NCI-H2196 treated with DMSO at 0.1 percent for 48 hours (cell line): ENCODE measurements at regions not wholly inside any gene's neighbourhood (a gene's known extent, or its start where the extent isn't known, plus 50 kb on each side); places are given as distances from the start of the nearest gene placed in this dataset.
"Not testable (repeated sequence)": the region's sequence is repeated elsewhere in the genome, so short reads cannot be mapped to it uniquely, and the experiment has no call there.

Source experiments
- DNase-seq: peaks from one replicate; lab custom pipeline; 2025; ENCODE audit not compliant: unreplicated experiment; lab: John Stamatoyannopoulos, UW

DNA sequence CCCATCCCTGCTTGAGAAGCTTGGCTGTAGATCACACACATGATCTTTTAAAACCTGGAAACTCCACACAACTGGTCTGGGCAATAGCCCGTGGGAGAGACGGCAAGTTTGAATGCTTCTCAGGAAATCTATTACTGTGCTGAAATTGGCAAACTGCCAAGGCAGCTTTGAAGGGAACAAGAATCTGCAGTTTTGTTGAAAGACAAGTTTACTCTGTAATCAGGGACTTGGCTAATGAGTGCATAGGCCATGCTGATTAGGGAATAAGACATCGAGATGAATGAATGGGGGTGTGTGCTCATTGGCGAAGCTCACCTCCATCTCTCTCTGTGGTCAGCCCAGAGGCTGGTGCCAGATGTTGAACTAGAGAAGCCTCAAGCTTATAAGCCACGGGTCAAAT, 218.8 kb downstream of the HIPK3 start:
- DNase-seq, result peak; percentile 11

DNA sequence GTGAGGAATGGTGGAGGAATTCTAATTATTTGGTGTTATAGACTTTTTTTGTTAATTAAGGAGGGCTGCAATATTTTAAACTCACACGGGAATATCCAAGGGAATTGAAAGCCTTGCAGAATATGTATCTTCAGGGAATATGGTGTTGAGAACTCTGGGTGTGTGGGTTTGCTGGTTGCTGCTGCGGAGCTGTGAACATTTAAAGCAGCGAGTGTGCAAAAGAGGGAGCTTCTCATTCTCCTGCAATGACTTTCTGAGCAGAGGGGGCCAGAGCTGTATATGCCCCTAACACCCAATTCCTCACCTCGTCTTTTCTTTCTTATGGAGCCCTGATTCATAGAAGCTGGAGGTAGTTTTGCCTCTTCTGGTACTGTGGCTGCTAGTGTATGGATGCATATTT, 217.7 kb downstream of the HIPK3 start:
- no peak for DNase-seq

DNA sequence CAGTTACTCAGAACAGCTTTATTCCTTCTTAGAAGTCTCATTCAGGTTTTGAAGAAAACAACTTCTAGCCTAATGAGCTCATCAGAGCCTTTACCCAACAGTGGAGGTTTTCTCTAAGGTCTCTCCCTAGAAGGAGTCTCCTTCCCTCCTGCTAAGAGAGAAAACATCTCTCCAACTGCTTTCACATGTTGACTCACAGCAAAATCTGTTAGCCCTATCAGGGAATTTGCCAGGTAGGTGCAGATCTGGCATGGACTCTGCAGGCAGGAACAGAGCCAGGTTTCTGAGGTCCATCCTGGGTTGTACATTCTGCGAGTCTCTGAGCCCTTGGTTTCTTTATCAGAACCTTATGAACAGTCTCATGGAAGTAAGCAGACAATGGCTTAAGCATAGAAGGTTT, 214.4 kb downstream of the HIPK3 start:
- no peak for DNase-seq

DNA sequence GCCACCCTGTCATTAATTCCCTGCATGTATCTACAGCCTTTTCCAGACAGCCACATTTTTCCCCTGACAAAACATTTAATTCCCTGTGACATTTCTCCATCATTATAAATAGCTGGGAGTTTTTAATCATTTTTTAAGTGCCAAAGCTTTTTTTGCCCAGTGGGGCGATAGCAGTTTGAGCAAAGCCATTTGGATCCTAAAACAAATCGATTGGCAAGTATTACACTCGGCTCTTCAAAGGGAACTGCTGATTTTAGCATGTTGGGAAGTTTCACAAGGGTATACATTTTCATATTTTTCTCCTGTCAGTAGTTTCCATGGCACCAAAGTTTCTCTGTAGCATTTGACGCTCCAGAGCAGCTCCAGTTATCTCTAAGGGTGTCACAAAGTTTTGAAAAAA, 210.8 kb downstream of the HIPK3 start:
- DNase-seq, result no peak

DNA sequence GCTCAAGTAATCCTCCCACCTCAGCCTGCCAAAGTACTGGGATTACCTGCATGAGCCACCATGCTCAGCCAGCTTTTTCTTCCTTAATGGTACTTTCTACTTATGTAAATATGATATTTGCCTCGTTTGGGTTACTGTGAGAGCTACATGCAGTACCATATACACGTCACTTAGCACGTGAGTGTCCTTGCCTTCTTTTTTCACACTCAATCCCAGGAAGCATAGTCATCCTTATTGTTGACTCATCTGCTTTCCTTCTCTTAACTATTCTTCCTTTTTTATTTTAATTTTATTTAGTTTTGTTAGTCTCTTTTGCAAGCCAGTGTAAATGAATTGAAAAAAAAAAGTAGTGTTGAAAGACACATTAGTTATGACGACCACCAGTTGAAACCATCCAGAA, 205.9 kb downstream of the HIPK3 start:
- DNase-seq, result no peak

DNA sequence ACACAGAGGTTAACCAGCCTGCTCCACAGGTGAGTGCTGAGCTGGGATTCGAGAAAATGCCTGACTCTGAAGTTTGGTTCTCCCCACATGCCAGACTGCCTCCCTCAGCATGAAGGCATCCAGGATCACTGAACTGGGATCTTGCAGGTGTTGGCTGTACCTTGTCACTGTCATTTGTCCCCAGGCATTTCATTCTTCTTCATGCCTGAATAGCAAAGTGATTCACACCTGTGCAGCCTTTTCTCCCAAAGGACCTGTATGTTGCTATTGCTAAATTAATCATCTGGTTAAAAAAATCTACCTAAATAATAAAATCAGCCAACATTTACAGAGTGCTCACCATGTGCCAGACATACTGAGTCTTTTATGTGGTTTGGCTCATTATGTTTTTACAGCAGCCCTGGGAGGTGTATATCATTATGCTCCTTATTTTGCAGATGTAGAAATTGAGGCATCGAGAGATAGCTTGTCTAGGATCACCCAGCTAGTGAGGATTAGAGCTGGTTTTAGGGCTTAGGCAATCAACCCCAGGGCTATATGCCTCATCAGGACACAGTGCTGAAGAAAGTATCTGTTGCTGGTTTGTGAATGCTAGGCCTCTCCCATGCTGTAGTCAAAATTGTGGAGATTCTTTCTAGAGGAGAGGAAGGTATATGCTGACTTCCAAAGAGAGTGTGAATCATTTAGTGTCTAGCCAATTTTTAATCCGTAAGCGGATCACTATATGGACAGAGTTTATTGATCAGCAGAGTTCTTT, 204.4 kb downstream of the HIPK3 start:
- DNase-seq, result no peak

DNA sequence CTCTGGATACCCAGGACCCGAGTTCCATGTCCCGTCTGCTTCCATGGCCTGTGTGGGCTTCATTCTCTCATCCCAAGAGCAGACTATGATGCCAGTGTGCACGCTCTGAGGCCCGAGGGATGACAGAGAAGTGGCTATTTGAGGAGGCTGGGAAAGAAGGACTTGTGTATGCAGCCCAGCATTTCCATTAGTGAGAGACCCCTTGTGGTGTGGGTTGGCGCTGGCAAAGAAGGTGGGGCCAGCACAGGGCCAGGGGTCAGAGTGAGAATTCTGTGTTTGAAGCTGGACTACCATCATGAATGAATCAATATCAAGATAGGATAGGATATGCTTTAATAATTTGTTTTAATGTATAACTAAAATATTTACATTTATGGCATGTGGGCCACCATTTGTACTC, 200.8 kb downstream of the HIPK3 start:
- no peak for DNase-seq

DNA sequence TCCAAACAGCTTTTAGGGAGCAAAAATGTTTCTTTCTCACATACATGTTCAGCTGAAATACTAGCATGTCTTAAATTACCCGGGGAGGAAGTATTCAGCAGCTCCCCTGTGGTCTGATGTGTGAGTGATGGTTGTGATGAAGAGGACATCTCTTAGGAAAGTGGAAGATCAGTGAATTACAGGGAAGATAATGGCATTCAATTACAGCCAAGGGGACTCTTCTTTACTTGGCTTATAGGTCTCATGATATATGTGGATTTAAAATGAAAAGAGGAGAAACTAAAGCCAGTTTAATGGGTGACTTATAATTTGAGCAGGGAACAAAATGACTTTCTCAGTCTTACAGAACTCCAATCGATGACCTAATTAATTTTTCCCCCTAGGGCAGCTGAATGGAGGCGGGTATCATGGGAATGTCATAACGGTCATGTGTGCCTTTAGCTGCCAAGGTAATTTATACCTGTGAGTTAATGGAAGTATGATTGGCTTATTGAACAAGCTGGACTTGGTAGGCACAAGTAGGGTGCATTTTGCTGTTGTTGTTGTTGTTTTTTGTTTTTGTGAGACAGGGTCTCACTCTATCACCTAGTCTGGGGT, 198.8 kb downstream of the HIPK3 start:
- DNase-seq, result no peak

DNA sequence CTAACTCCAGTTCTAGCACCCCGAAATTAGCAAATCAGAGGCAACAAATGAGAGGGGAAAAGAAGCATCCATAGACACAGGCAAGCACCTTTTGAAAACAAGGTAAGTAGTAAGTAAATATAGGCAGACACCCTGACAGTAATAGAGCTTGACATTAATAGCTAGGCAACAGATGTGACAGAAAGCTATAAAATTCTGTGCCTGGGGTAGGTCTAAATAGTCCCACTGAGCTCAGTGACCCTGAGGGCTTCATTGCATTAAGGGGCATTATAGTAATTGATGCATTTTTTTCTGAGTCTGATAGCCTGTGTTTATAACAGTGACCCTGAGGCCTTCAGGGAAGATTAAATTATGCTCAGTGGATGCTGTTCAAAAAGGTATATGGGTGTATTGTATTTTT, 197.1 kb downstream of the HIPK3 start:
- no peak for DNase-seq

DNA sequence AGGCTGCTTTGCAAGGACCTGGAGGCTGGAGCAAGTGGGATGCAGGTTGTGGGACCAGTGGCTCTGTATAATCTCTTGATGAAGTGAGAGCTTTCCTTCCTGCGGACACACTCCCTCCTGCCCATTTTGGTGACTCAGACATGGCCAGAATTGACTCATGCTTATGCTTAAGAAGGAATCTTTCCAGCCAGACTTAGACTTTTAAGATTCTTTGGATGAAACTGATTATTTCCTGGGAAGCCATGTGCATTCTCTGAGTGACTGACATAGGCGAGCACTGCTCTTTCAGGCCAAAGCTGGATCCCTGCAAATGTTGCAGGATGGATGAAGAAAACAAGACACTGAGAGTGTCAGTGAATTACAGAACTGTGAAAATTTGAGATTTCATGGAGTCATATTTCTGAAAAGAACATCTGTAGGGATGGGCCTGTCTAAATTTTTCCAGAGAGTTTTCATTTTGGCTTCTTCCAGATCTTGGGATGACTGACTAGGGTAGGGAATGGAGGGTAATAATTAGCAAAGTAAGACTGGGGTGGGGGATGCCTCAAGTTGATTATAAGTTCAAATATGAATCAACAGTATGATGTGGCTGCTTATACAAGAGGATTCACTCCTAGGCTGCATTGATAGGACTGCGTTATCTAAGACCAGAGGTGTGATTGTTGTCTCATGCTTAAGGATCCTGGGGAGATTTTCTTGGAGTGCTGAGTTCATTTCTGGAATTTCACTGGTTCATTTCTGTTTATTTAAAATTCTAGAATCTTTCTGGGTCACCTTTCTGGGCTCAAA, 195.8 kb downstream of the HIPK3 start:
- no peak for DNase-seq

DNA sequence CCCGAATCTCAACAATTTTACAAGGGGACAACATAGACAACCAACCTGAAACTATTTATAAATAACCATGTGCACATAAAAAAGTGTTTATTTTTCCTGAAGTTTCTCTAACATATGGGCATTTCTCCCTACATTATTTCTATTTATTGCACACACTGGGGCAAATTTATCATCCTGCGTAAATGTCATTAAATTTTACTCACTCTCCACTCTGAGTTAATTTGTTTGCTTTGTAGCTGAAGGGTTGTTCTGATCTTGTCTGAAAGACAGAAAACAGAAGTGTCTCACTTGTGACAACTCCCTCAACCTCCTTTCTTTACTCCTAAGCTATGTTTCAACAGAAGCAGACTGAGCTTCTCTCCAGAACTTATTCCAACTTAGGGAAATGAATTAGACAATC, 194.2 kb downstream of the HIPK3 start:
- DNase-seq, result no peak

DNA sequence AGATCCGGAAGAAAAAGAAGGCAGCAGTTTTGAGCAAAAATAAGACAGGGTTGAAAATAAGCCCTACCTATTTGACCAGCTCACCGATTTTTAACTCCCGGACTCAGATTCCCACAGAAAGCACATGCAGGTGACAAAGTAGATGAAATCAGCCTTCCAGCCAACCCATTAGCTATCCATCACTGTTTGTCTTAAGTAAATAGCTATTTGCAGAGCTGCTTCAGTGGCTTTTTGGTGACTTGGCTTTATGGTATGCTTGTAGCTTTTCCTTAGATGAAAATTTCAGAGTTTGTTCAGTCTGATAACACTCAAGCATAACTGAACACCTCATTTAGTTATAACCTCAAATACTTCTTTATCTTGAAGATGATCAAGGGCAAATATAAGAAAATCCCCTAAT, 192.6 kb downstream of the HIPK3 start:
- no peak for DNase-seq

DNA sequence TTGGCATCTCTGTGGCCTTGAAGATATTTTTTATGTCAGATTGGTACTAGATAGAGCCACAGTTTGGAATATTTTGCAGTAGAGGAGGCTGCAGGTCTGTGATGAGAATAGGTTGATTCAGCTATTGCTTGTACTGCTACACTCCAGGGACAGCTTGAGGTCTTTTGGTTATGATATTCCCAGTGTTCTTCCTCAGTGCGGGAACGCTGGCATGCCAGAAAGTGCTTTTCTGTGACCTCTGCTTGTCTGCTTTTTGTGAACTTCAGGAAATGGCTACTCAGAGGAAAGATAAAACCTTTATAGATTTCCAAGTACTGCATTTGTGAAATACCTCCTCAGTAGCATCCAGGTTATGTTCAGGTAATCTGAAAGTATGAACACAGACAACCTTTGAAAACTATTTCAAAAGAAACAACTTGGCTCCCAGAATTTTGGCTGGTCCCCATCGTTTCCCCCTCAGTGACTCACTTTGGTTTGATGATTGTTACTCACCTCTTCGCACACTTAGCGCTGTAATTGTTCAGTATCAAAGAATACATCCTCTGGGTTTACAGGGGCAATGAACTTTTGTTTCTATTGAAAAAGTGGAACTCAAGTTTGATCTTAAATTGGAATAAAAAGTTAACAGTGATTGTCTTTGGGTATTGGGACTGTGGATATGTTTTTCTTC, 191.4 kb downstream of the HIPK3 start:
- no peak for DNase-seq

DNA sequence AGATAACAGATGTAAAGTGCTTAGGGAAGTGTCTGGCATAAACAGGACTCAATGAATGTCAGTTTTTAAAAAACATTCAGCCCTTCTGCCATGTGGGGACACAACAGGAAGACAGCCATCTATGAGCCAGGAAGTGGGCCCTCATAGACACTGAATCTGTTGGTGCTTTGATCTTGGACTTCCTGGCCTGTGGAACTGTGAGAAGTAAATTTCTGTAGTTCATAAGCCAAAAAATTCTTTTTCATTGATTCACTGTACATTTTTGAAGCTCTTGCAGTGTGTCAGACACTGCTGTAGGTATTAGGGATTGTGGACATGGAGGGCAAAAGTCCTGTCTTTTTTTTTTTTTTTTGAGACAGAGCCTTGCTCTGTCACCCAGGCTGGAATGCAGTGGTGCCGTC, 188.6 kb downstream of the HIPK3 start:
- no peak for DNase-seq

DNA sequence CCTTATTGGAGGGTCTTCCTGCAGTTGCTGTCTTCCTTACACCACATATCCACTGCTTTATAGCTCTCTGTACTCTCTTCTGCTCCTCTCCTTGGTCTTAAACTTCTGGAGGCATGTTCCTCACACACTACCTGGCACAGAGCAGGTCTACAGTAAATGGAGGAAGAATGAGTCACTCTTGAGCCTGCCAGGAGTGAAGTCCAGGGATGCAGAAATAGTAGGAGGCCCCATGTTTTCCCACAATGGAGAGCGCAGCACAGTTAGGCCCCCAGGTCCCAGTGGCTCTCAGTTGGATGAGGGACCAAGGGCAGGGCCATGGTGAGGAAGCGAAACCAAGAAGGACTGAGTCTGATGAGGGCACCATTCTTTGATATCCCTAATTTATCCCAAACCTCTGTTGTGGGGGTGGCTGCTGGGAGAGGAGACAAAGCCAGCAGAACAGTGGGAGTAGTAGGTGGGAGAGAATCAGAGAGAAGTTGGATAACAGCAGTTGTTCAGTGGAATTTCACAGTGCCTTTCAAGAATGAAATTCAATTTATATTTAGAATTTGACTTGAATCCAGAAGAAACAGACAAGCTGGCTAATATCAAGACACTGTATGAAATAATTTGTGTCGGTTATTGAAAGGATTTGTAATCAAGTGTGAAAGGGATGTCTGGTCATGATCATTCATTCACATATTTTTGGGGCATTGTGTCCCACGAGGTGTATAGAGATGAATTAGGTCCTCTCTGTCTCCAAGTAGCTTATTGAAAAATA, 187.8 kb downstream of the HIPK3 start:
- no peak for DNase-seq

DNA sequence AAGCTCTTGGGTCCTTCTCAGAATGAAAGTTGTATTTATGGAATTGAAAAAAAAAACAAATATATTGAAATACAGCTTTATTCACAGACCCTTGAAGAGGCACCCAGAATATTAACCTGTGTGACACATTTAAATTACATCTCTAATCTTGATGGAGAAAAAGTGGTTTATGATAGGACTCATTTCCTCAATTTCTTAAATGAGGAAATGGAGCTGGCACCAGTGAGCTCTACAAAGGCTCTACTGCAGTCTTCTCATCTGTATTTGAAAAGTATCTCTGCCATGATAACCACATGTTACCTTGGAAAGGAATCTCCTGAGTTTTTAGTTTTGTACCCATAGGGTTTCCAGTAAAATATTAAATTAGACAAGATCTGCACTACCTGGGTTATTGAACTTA, 186.5 kb downstream of the HIPK3 start:
- DNase-seq, result no peak

DNA sequence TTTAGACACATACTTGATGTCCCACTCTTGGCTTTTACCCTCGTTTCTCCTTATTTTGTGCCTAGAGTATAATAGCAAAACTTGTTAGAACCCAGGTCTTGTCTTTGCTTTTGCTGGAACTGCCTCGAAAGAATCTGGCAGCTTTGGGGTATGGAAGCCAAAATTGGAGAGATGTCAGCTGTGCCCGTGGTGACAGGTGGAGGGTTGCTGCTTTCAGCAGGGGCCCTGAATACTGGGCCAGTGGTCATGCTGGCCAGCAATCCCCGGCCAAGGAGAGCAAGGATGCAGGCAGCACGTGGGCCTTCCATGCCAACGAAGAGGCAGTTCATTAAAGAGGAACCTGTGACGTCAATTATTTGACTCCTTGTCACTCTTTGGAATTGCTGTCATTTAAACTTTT, 181.1 kb downstream of the HIPK3 start:
- no peak for DNase-seq

DNA sequence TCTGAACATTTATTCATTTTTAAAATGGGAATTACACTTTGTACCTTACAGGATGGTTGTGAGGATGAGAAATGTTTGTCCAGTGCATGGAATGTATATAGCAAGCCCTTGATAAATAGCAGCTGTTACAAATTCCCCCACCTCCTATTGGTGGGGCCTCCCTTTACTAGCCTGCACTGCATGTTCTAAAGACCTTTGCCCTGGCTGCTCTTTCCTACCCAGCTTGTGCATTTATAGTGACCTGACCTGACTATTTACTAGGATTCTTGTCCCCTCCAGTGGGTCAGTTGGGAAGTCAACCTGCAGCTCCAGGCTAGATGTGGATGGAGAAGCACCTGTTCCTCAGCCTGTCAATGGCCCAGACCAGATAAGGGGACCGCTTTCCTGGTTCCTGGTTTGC, 180.3 kb downstream of the HIPK3 start:
- DNase-seq, result no peak

DNA sequence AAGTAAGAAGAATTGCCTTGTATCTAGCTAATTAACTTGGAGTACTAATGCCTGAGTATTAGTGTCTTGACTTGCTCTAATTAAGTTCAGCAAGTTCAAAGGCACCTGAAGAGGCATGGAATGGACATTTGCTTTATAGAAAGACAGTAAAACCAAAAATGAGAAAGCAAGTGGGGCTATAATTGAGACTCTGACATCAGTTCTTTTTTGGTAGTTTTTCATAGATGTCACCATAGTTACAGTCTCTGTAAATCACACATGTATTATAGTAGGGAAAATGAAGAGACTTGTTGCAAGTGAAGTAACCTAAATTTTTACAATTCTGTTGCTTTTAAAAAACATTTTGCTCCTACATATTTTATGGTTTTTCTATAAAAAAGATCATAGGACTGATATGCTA, 178.0 kb downstream of the HIPK3 start:
- DNase-seq, result no peak

DNA sequence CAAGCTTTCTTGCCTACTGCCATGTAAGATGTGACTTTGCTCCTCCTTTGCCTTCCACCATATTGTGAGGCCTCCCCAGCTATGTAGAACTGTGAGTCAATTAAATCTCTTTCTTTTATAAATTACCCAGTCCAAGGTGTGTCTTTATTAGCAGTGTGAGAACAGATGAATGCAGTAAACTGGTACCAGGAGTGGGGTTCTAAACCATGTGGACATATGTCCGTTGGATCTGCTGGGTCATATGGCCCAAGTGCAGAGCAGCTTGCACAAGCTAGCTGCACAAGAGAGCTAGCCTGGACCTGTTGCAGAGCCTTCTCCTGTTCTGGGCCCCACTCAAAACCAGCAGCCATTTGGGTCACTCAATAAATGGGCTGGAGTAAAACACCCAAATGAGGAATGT, 177.1 kb downstream of the HIPK3 start:
- DNase-seq, result no peak

DNA sequence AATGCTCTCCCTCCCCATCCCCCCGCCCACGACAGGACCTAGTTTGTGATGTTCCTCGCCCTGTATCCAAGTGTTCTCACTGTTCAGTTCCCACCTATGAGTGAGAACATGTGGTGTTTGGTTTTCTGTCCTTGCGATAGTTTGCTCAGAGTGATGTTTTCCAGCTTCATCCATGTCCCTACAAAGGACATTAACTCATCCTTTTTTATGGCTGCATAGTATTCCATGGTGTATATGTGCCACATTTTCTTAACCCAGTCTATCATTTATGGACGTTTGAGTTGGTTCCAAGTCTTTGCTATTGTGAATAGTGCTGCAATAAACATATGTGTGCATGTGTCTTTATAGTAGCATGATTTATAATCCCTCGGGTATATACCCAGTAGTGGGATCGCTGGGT, 171.3 kb downstream of the HIPK3 start:
- not testable (repeated sequence) for DNase-seq
